GM23248 (cell line): ENCODE measurements at regions not wholly inside any gene's neighbourhood (a gene's known extent, or its start where the extent isn't known, plus 50 kb on each side); places are given as distances from the start of the nearest gene placed in this dataset.

Experiments used
- EZH2 ChIP-seq: fragments of 200-600 bp; sonication (generic); IDR thresholded peaks from 2 replicates; pipeline ENCODE4 v1.6.1; 2018; ENCODE audit warnings: antibody characterized with exemption, mild to moderate bottlenecking; ENCODE audit not compliant: insufficient read depth, poor library complexity, severe bottlenecking
- EZH2phosphoT487 ChIP-seq: fragments of 200-600 bp; sonication (generic); IDR thresholded peaks from 2 replicates; pipeline ENCODE4 v1.6.1; 2018; ENCODE audit warnings: antibody characterized with exemption, moderate library complexity, mild to moderate bottlenecking, low read depth; ENCODE audit not compliant: insufficient read depth

DNA sequence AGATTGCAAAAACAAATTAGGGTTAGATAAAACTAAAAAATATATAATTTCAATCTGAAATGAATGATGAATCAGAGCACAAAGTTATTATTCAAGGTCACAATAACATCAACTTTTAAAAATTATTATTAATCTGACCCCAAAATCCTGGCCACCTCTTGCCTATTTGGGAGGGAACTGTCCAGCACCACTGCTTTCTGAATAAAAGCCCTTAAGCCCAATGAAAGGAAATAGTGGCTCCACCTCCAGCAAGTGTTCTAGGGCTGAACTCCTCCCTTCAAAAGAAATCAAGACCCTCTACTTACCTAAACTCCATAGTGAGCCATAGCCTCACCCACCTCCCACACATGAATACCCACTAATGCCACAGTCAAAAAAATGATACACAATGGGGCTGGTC, 208.2 kb downstream of the PARM1 start:
- TF ChIP-seq EZH2 (no peak), EZH2phosphoT487 (no peak)
